SHP77 treated with DMSO at 0.1 percent for 48 hours (cell line): ENCODE measurements at regions not wholly inside any gene's neighbourhood (a gene's known extent, or its start where the extent isn't known, plus 50 kb on each side); places are given as distances from the start of the nearest gene placed in this dataset.
A peak's percentile ranks its signal among the peaks of the same experiment; 100 is the strongest.

ENCODE experiments used
- DNase-seq: peaks from one replicate; lab custom pipeline; 2025; lab: John Stamatoyannopoulos, UW

DNA sequence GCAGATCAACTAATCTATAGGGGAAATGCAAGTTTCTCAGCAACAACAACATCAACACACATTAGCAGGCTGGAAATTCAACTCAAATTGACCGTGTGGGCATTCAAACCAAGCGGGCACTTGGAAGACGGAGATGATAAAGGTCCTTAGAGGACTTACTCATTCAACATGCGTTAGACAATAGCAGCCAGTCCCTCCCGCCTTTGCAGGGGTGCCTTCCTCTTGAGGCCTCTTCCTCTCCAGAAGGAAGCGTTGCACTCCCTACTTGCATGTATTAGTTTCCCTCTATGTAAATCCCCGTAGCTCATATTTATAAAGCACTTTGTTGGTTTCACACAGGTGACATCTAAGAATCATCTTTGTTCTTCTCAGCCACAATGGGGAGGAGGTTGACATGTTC, 300.8 kb upstream of the STXBP5 start:
- no peak for DNase-seq

DNA sequence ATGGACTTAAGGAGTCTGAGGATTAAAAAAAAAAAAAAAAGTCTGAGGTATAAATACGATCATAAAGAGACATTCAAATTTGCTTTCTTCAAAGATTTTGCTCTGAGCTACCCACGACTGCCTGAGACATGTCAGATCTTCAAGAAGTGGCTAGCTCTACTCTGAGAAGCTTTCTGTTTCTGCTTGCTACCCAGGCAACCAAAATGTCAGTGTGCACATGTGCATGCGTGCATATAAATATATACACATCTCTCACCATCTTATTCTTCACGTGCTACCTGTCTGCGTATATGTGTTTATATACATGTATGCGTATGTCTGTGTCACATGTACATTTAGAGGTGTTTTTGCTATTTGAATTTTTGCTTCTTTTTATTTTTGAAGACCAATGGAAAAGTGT, 299.6 kb upstream of the STXBP5 start:
- DNase-seq: no peak

DNA sequence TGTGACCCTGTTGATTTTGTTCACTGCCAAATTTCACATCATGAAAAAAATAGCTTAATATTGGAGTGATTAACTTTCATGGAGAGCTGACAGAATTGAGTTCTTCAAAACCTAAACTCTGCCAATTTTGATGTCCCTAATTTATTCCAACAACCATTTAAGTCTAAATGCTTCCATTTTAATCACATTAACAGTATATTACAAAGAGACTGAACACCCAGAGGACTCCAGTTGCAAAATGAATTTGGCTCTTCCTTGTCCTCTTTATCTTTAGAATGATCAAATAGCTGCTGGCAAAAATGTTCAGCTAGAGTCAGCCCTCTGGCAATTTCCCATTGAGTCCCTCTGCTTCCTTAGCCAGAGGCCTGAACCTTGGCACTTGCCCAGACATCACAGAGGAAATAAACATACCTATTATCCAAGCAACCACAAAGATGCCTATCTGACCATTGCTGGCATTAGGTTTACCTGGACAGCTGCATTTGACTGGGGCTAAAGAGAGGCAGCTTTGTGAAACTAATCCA, 299.0 kb upstream of the STXBP5 start:
- DNase-seq: no peak

DNA sequence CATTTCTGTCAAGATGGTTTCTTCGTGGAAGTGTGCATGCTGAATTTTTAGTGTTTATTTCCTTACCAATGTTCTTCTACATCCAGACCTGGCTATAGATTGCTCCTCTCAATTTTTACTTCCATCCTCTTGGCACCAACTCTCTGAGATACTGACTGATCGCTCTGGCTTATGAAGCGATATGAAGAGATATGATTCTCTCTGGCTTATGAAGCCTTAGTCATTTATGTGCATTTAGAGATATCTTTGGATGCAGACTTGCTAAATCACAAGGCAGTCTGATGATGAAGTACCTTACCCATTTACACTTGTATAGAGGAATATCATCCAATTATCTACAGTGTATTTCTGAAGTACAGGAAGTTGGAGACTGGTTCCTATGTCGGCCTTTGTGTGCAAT, 295.4 kb upstream of the STXBP5 start:
- no peak for DNase-seq

DNA sequence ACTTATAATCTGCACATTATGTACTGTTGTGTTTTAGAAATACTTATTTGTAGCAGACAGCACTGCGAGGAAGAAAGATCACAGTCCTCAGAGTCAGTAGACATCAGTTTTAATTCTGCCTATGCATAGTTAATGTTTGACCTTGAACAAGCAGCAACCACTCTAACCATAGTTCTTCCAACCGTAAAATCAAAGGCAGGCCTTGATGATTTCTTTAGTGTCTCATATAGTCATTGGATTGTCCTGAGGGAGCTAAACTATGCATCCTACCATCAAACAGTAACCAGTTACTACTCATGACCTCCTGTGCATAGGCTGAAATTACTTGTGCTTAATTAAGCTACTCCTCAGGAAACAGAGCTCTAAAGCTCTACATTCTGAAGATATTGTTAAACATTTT, 294.8 kb upstream of the STXBP5 start:
- no peak for DNase-seq

DNA sequence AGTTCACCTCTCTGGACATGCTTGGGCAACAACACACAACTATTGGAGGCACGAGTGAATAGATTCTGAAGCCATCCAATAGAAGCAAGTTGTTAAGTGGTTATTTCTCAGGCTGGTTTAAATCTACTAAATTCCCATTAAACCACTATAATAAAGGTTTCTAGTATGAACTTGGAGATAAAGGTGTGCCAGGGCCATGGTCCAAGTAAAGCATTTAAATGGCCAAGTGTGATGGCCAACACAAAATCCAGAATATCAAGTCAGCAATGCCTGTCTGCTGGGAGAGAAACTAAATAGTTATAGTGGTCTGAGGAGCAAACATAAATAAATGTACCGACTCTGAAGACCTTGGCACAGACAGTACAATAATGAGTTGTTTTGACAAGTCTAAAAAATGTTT, 294.3 kb upstream of the STXBP5 start:
- no peak for DNase-seq

DNA sequence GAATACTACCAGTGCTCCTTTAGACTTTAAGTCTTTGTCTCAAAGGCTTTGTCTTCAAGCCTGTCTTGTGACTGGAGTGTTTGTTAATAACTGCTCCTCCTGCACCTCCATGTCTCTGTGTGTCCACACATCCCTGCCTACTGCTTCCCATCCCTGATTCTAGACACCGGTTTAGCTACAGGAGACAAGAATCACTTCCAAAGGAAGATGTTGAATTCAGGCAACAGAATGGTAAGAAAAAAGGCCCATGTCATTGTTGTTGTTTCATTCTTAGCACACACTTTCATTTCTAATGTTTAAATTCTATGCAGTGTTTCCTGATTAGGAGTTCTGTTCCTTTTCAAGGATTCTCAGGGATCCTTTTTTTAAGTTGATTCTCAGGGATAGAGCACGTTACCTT, 293.6 kb upstream of the STXBP5 start:
- no peak for DNase-seq

DNA sequence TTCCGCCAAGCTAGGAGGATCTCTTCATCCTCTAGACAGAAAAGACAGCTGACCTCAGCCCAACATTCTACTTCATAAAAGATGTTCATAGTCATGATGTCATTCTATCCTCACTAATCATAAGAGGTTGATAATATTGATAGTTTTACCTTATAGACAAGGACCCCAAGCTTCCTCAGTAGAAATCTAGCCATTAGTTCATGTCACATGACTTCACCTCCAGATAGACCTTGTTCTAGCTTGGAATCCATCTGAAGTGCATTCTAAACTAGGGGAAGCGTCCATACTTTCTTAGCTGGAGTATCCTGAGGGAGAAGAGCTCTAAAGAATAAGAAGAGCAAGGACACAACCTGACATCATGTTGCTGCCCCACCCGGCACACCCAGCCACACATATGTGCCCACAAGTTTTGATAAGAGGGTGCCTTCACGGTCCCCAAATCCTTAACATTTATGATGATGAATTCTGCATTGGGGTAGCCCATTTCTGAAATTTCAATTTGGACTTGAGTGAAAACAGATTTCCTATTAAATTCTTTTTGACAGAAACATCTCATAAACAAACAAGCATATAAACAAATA, 292.5 kb upstream of the STXBP5 start:
- DNase-seq: no peak

DNA sequence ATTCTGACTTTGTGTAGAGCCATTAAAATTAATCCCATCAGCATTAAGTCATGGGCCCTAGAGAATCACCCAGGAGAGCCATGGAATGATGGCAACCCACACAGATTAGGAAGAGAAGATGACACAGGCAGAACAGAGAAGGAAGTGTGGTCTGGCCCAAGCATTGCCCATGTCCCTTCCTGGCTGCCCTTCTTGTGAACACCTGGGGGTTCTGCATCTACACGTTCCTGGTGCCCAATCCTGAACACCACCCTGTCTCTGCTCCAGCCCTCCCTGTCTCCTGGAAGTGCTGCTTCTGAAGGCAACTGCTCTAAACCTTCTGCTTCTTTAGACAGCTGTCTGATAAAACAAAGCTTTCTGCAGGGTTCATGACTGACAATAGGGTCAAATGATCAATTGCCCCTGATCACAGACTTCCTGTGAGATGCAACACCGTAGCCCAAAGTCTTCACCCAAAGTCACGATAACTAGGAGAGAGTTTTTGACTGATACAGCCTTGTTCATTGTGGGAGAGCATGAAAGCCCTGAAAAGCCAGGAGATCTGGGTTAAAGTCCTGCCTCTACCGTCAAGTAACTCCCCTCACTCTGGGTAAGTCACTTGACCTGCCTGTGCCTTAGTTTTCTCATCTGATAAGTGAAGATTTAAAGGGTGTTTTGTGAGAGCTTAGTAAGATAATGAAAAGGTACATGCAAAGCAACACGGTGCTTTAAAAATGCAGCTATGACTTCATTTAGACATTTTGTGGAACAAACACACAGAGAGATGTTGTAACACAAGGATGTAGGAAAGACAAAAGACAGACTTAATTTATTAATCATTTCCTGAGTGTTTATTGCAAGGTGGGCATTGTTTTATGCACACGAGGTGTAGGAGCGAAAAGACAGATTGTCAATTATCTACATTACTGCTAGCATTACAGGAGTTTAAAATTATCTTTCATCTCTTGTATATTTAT, 291.2 kb upstream of the STXBP5 start:
- DNase-seq: no peak

DNA sequence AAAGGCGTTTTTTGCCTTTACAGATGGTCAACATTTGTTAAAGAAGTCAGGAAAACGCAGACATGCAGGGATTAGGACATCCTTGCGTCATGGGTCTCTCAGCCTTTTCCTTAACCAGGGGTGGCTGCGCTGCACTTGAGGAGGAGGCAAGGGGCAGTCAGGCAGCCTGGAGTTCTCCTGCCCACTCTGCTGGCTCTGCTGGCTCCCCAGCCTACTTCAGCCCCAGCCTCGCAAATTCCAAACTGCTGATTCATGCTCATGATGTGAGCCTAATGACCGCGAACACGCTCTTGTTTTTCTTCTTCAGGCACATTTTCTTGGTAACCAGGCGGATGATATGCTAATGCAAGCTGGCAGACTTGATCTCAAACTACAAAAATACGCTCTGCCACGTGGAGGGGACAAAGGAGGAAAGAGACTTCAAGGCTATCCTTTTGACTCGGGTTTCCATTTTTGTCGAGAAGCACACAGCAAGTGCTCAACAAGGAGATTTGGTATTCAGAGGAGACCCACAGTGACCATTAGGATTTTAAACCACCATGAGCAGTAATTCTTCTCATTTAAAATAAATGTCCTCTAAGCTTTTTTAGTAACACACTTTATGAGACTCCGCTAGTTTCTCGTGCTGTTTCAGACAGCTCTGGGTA, 290.3 kb upstream of the STXBP5 start:
- DNase-seq: peak; percentile 44

DNA sequence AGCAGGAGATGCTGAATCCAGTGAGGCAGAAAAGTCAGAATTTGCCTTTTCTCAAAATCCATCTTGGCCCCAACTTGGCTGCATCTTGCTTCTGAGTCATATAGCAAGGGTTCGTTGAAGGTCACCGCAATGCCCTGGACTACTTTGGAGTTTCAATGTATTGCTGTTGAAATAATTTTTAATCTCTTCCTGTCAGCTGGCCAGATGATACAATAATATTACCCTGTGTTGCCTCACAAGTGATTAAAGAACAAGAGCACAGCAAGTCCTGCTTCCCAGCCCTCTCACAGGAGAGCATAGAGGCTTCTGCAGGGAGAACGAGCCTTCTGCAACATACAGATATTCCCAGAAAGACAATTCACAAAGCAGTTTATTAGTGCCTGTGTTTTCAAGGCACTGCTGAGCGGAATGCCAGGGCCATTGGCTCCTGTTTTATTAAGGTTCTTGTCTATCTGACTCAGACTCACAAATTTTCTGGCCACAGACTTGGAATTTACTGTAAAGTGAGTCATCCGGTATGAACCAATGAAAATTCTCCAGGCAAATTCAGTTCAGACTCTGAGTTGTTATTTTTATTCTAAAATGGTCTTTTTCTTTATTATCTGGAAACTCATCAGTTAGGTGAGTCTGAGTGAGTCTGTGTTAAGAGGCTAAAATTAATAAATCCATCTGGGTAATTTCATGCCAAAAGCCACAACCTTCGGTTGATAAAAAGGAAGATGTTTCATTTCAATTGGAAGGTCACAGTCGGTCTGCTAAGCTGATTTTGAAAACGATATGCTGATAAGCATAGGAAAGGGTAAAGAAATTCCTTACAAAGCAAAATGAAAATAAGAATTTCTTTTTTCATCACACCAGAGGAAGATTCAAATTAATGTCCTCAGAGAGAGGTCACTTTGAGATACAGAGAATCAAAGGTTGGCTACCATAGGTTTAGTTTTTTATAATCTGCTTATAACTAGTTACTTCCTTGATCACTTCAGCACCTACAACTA, 289.4 kb upstream of the STXBP5 start:
- DNase-seq: peak; percentile 24

DNA sequence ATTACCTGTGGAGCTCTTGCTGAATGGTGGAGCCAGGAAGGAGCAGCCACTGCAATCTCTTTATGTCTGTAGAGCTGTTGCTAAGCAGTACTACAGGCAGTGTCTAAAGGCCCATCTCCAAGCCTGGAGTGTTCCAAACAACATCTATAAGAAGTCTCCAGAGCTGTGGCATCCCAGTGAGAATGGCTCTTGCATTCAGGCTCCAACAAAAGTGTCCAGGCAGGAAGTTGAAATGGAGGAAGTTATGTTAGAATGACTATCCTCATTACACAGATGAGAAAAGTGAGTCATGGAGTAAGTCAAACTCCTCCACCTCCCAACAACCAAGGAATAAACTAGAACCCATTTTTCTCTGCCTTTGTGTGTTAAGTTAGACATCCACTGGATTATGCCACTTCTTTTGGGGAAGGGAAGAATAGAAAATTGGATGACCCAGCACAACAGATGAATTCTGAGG, 288.5 kb upstream of the STXBP5 start:
- DNase-seq: no peak

DNA sequence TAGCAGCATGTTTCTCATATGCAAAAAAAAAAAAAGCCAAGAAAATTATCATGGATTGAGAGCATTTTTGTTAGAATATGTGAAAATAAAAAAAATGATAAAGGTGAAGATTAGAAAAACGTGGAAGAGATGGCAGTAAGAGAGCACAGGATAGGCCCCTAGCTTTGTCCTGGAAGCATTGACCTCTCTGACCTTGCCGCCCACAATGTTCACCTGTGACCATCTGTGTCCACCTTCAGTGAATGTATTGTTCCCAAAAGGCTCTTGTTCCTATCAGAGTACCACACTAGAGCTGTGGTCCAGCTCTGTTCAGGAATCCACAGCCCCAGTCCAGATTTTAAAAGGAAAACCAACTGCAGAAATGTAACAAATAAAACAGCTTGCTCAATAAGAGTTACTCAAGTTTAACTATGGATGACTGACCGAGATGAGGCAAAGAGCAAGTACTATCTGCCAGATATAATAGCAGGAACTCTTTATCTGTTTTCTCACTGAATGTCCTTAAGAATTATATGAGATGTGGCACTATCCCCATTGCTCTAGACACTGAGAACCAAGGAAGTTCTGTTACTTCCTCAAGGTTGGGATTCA, 287.7 kb upstream of the STXBP5 start:
- no peak for DNase-seq

DNA sequence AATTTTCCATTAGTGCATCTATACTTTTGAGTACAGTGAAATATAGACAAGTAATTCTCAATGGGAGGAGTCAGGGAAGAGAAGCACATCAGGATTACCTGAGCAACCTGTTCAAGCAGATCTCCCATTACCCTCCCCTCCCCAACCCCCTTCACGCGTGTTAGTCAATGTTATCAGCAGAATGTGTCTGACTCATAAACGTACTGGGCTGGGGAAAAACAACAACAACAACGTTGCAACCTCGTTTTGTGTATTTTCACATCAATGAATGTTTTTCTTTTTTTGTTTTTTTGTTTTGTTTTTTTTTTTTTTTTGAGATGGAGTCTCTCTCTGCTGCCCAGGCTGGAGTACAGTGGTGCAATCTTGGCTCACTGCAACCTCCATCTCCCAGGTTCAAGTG, 287.0 kb upstream of the STXBP5 start:
- DNase-seq: no peak

DNA sequence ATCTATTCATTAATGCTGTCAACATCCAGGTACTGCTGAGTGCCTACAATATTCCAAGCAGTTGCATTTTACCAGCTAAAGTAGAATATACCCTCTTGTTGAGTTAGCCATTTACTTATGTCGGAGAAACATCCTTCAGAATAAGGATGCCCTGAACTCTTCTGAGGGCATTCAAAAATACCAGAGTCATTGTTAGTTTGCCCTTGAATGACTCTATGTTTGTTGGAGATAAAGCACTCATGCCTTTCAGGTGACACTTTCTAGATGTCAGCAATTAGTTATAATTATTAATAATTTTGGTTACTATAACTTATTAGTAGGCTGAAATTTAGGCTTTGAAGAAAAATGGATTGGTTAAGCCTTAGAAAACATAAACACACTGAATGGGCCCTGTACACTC, 286.2 kb upstream of the STXBP5 start:
- no peak for DNase-seq

DNA sequence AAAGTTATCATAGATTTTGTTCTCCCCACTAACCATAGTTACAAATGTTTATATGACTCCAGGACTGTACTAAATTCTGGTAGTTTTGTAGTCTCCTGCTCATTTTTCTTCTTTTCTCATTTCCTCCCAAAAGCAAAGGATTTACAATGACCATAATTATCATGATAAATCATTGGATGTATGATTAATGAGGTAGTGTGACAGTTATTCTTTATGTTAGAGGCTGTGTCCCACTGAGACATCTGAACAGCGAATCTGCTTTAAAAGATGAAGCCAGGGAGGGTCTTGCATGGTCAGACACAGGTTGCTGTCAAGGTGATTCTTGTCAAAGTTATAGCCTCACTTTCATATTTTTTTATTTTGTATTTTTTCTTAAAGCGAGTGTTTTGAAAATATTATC, 285.2 kb upstream of the STXBP5 start:
- no peak for DNase-seq

DNA sequence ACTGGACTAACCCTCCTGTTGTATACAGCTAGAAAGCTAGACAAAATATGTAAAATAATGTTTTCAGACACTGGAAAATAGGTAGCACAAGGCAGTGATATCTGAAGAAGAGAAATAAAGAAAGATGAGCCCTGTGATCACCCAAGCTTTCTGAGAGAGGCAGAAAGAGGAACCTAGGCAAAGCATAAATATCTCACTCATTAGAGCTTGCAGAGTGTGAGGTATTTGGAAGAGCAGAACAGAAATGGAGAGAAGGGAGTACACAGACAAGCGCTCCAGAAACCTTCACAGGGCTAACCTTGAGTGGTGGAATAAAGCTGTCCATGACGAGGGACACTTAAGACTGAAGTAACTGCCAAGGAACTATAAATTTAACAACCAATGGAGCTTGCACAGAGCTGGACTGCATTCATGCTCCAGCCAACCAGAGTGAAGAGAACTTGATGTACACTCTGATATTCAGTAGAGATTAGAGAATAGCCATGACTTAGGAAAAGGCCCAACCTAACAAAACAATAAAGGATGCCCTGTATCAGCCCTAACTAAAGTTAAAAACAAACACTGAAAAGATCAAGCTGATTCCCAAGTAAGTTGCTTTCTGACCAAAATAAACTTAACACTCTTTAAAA, 280.9 kb upstream of the STXBP5 start:
- no peak for DNase-seq

DNA sequence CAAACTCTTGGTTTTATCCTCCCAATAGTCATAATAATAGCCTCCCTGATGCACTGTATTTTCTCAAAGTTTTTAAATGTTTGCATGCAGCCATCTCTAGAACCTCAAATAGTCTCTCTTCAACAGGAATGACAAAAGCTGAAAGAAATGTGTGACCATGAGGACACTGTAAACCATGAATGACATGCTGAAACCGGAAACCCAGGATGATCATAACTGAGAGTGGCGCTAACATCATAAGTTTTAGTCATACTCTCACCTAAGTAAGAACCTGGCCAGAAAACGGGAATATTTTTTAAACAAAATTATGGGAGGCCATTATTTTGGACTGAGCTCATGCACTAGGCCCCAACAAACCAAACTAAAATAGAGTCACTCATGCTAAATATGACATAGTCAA, 278.4 kb upstream of the STXBP5 start:
- DNase-seq: no peak

DNA sequence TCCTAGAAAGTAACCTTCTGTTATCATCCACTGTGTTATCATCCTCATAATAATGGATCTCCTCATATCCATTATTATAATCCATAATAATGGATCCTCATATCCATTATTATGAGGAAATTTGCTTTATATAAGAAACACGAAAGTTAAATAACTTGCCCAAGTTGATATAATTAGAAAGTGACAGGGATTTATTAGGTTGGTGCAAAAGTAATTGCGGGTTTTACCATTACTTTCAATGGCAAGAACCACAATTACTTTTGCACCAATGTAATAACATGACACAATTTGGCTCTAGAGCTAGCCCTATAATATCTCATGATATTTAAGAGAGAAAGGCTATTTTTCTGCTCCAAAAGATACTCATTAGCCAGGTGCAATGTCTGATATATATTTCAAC, 275.7 kb upstream of the STXBP5 start:
- DNase-seq: no peak

DNA sequence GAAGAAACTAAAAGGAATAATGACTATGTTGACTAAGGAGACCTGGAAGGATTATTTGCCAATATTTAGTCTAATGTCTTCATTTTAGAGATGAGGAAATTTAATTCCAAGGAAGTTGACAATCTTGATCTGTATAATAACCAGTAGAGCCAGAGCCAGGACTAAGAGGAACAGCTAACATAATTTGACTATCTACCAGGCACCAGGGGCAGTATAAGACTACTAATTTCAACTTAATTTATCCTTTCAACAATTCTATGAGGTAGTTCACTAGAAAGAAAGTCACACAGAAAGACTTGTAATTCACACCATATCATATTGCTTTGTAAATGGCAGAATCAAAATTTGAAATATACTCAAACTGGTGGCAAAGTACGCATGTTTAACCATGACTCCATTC, 273.0 kb upstream of the STXBP5 start:
- no peak for DNase-seq

DNA sequence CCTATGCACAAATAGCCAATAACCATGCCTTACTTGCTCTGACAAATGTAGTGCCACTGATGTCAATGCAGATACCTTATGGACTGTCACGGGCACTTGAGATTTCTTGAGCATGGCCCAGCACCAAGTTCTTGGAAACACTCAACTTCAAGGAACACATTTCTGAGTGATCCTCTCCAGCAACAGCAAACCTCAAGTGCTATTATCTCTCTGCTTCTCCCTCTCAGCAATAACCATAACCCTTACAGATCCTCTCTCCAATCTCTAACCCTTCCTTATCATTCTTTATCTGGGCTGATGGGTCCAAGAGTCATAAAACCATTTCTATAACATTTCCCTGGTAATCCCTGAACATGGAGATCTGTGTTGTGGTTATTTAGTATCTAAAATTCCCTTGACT, 266.9 kb upstream of the STXBP5 start:
- DNase-seq: no peak
